ENCODE measurements at regions not wholly inside any gene's neighbourhood (a gene's known extent, or its start where the extent isn't known, plus 50 kb on each side); places are given as distances from the start of the nearest gene placed in this dataset.

DNA sequence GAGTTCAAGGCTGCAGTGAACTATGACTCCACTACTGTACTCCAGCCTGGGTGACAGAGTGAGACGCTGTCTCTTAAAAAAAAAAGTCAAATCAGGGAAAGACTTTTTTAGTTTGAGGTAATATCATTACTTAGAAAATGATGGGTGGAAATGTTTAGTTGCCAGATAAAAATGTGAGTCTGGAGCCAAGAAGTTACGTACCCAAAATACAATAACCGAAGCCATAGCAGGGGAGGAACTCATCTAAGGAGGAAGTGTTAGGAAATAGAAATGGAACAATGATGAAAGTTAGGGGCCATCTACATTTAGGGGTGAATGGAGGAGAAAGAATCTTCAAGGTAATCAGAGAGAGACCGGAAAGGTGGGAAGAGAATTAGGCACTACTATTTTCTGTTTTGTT is 98.8 kb downstream of the DACT1 start:
- TF ChIP-seq, protein P1, sequence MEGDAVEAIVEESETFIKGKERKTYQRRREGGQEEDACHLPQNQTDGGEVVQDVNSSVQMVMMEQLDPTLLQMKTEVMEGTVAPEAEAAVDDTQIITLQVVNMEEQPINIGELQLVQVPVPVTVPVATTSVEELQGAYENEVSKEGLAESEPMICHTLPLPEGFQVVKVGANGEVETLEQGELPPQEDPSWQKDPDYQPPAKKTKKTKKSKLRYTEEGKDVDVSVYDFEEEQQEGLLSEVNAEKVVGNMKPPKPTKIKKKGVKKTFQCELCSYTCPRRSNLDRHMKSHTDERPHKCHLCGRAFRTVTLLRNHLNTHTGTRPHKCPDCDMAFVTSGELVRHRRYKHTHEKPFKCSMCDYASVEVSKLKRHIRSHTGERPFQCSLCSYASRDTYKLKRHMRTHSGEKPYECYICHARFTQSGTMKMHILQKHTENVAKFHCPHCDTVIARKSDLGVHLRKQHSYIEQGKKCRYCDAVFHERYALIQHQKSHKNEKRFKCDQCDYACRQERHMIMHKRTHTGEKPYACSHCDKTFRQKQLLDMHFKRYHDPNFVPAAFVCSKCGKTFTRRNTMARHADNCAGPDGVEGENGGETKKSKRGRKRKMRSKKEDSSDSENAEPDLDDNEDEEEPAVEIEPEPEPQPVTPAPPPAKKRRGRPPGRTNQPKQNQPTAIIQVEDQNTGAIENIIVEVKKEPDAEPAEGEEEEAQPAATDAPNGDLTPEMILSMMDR (IDR thresholded peaks at IDR 0.05) = no peak
- DNase-seq (ENCODE audit: low spot score) (no peak), ATAC-seq (ENCODE audit: low FRiP score) (no peak)

DNA sequence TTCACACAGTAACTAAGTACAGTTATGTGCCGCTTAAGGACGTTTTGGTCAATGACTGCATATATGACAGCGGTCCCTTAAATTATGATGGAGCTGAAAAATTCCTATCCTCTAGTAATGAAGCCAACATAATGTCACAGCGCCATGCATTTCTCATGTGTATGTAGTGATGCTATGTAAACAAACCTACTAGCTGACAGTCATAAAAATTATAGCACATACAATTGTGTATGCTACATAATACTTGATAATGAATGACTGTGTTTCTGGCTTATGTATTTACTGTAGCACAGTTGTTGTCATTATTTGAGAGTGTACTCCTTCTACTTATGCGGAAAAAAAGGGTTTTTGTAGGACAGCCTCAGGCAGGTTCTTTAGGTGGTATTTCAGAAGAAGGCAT is 99.7 kb downstream of the DACT1 start:
- DNase-seq (ENCODE audit: low spot score) (no peak), ATAC-seq (ENCODE audit: low FRiP score) (no peak)
- TF ChIP-seq, protein P1 (IDR thresholded peaks at IDR 0.05) = no peak

DNA sequence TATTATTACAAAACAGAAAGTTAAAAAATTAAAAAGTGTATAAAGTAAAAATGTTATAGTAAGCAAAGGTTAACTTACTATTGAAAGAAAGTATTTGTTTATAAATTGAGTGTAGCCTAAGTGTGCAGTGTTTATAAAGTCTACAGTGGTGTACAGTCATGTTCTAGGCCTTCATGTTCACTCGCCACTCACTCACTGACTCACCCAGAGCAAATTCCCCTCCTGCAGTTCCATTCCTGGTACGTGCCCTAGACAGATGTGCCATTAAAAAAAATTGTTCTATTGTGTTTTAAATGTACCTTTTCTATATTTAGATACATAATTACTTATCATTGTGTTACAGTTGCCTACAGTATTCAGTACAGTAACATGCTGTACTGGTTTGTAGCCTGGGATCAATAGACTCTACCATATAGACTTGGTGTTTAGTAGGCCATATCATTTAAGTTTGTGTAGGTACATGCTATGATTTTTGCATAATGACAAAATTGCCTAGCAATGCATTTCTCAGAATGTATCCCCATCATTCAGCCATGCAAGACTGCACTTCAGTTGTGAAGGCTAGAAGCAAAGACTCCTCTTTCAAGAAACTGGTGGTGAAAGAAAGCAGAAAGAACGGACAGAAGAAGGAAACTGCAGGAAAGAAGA is 100.6 kb downstream of the DACT1 start:
- no peak for ATAC-seq (ENCODE audit: low FRiP score)
- TF ChIP-seq, protein P1 (IDR thresholded peaks at IDR 0.05) = no peak
- no peak for DNase-seq (ENCODE audit: low spot score)

DNA sequence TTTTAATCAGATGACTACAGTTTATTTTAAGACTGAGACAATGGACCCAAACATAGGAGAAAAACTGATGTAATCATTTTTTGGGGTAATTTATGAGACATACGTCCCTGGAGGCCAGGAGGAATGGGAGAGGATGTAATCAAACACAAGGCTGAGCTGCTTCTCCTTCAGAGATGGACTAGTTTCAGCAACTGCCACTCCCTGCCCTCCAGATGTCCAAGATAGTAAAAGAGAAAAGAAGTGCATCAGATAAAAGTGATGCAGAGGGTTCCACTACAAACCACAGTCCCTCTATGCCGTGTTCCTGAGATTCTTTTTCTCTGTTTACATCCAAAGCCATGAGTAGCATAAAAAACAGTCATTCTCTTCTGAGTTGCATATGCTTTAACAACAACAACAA is 101.1 kb downstream of the DACT1 start:
- TF ChIP-seq, protein P1 (IDR thresholded peaks at IDR 0.05) = no peak

DNA sequence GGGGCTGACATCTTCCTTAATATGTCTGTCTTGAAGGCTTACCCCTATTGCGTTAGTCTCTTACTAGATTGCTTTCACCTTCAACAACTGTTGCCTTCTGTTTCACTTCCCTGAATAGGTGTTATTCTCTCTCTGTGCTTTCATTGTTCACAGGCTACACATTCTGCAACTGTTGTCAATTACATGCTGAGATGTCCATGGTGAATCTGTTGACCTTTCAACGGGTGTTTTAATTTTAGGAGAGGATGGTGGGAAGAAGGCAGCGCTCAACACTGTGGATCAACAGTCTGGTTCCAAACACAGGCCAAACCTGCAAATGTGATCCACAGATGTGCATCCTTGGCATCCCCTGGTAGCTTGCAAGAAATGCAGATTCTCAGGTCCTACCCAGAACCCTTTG is 101.9 kb downstream of the DACT1 start:
- ATAC-seq (ENCODE audit: low FRiP score) = no peak
- TF ChIP-seq, protein P1 (IDR thresholded peaks at IDR 0.05) = no peak
- no peak for DNase-seq (ENCODE audit: low spot score)

More for the DNA sequence above, 101.1 kb downstream of the DACT1 start:
- DNase-seq (ENCODE audit: low spot score) (no peak), ATAC-seq (ENCODE audit: low FRiP score) (no peak)

DNA sequence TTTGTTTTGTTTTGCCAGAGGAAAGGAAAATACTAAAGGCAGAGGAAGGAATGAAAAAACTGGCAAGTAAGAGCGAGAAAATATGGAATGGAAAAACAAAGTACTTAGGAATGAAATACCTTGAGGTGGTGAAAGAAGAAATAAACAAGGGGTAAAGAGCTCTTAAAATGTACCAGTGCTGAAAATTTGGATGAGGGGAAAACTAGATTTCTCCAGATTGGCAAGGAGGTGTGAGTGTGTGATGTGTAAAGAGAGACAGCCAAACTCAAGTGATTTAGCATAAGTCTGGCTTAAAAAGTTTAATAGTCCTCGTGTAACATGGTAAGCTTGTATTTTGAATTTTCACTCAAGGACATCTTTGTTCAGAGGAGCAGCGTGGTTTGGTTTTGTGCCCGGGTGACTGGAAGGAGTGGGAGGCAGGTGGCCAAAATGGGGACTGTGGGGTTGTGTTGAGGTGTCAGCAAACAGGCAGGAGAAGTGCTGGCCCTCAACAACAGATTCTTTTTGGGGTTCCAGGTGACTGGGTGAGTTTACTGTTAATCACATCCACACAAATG is 102.7 kb downstream of the DACT1 start:
- TF ChIP-seq, protein P1 (IDR thresholded peaks at IDR 0.05) = no peak
- ATAC-seq (ENCODE audit: low FRiP score) = no peak
- DNase-seq (ENCODE audit: low spot score) = no peak

DNA sequence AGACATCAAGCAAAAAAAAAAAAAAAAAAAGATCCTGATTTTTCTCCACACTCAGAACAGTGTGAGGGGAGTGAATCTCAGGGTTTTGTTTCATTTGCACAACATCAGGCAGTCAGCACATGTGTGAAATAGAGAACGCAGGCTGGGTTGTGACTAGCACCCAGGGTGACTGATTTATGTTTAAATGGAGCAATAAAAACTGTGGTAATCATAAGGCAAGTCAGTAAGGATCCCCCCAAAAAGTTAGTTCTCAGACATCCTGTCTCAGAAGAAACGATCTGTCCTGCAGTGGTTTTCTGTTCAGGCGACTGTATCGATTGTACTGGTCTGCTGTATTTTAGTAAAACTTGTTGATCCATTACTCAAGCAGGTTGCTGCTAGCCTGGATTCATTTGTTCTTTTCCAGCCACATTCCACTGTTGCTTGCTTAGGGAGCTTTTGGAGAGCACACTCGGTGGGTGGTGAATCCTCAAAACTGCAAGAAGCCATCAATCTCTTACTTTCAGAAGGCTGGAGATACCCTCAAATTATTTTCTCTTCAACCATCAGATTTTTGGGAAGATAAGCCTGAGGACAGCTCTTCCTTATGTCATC is 107.1 kb downstream of the DACT1 start:
- TF ChIP-seq, protein P1 (IDR thresholded peaks at IDR 0.05) = no peak
- ATAC-seq (ENCODE audit: low FRiP score) (no peak), DNase-seq (ENCODE audit: low spot score) (no peak)

Data from omental fat pad (tissue), 3 donors.